ENCODE measurements at regions not wholly inside any gene's neighbourhood (a gene's known extent, or its start where the extent isn't known, plus 50 kb on each side); places are given as distances from the start of the nearest gene placed in this dataset.

DNA sequence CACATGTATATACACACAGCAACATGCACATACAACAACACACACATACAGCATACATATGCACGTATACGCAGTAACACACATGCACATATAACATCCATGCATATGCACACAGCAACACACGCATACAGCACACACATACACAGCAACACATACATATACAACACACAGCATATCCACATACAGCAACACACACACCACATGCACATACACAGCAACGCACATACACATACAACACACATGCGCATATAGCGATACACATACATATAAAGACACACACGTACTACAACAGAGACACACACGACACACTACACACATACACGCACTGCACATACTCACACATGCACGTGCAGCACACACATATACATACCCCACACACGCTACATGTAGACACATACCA, 187.8 kb downstream of the GLI2 start:
- no peaks in the 10 kb centered on the region for H3K36me3 ChIP-seq (ENCODE audit: low read depth)
- ATAC-seq (ENCODE audit: low read depth), result no peak
- no peak for TF ChIP-seq CTCF (IDR thresholded peaks at IDR 0.05; ENCODE audit: poor library complexity, severe bottlenecking)

GRCh38 chr2:120924924-120925323, 189.3 kb downstream of the GLI2 start:
- Histone ChIP-seq H3K27me3 (ENCODE audit: insufficient read depth, poor library complexity, severe bottlenecking) (no peaks in the 10 kb centered on the region), H3K4me3 (ENCODE audit: severe bottlenecking) (no peak overlapping the region), H3K4me1 (ENCODE audit: insufficient read depth, poor library complexity, severe bottlenecking) (peaks cover 6% of the 10 kb centered on the region), H3K9me3 (ENCODE audit: severe bottlenecking) (no peaks in the 10 kb centered on the region), H3K36me3 (ENCODE audit: low read depth) (no peaks in the 10 kb centered on the region), H3K27ac (ENCODE audit: poor library complexity, severe bottlenecking) (no peak overlapping the region)
- TF ChIP-seq CTCF (IDR thresholded peaks at IDR 0.05; ENCODE audit: poor library complexity, severe bottlenecking), result no peak
- ATAC-seq (ENCODE audit: low read depth) (no peak), DNase-seq (ENCODE audit: low spot score) (no peak)

More for the DNA sequence above, 187.8 kb downstream of the GLI2 start:
- Histone ChIP-seq H3K4me1 (ENCODE audit: insufficient read depth, poor library complexity, severe bottlenecking) (peaks cover 6% of the 10 kb centered on the region), H3K27me3 (ENCODE audit: insufficient read depth, poor library complexity, severe bottlenecking) (no peaks in the 10 kb centered on the region), H3K9me3 (ENCODE audit: severe bottlenecking) (no peaks in the 10 kb centered on the region), H3K4me3 (ENCODE audit: severe bottlenecking) (no peak overlapping the region), H3K27ac (ENCODE audit: poor library complexity, severe bottlenecking) (no peak overlapping the region)
- no peak for DNase-seq (ENCODE audit: low spot score)

- Histone ChIP-seq H3K4me3 (ENCODE audit: severe bottlenecking) (no peak overlapping the region), H3K9me3 (ENCODE audit: severe bottlenecking) (peaks cover 5% of the 10 kb centered on the region), H3K27me3 (ENCODE audit: insufficient read depth, poor library complexity, severe bottlenecking) (no peaks in the 10 kb centered on the region), H3K36me3 (ENCODE audit: low read depth) (no peaks in the 10 kb centered on the region), H3K4me1 (ENCODE audit: insufficient read depth, poor library complexity, severe bottlenecking) (peaks cover 6% of the 10 kb centered on the region), H3K27ac (ENCODE audit: poor library complexity, severe bottlenecking) (no peak overlapping the region)
- TF ChIP-seq CTCF (IDR thresholded peaks at IDR 0.05; ENCODE audit: poor library complexity, severe bottlenecking), result no peak
- ATAC-seq (ENCODE audit: low read depth) (no peak), DNase-seq (ENCODE audit: low spot score) (no peak)
Observed at GRCh38 chr2:120926463-120927264, 191.0 kb downstream of the GLI2 start.

GRCh38 chr2:120927265-120927628, 191.6 kb downstream of the GLI2 start:
- no peaks in the 10 kb centered on the region for H3K36me3 ChIP-seq (ENCODE audit: low read depth)
- peaks cover 5% of the 10 kb centered on the region for H3K9me3 ChIP-seq (ENCODE audit: severe bottlenecking)
- DNase-seq (ENCODE audit: low spot score) (no peak), ATAC-seq (ENCODE audit: low read depth) (no peak)
- TF ChIP-seq CTCF (IDR thresholded peaks at IDR 0.05; ENCODE audit: poor library complexity, severe bottlenecking), result no peak
- peaks cover 6% of the 10 kb centered on the region for H3K4me1 ChIP-seq (ENCODE audit: insufficient read depth, poor library complexity, severe bottlenecking)
- no peak overlapping the region for H3K4me3 ChIP-seq (ENCODE audit: severe bottlenecking)
- no peak overlapping the region for H3K27ac ChIP-seq (ENCODE audit: poor library complexity, severe bottlenecking)
- no peaks in the 10 kb centered on the region for H3K27me3 ChIP-seq (ENCODE audit: insufficient read depth, poor library complexity, severe bottlenecking)

- TF ChIP-seq CTCF (IDR thresholded peaks at IDR 0.05; ENCODE audit: poor library complexity, severe bottlenecking), result no peak
- no peaks in the 10 kb centered on the region for H3K36me3 ChIP-seq (ENCODE audit: low read depth)
- H3K4me3 ChIP-seq (ENCODE audit: severe bottlenecking), result no peak overlapping the region
- H3K27ac ChIP-seq (ENCODE audit: poor library complexity, severe bottlenecking), result no peak overlapping the region
- ATAC-seq (ENCODE audit: low read depth), result no peak
- H3K9me3 ChIP-seq (ENCODE audit: severe bottlenecking), result peaks cover 5% of the 10 kb centered on the region
- DNase-seq (ENCODE audit: low spot score), result no peak
- peaks cover 21% of the 10 kb centered on the region for H3K4me1 ChIP-seq (ENCODE audit: insufficient read depth, poor library complexity, severe bottlenecking)
- no peaks in the 10 kb centered on the region for H3K27me3 ChIP-seq (ENCODE audit: insufficient read depth, poor library complexity, severe bottlenecking)
Observed at GRCh38 chr2:120929829-120930228, 194.2 kb downstream of the GLI2 start.

All from RWPE2 (cell line).